K562 (cell line): ENCODE measurements at regions not wholly inside any gene's neighbourhood (a gene's known extent, or its start where the extent isn't known, plus 50 kb on each side); places are given as distances from the start of the nearest gene placed in this dataset.

Experiments used
- ATAC-seq: fragments of 200-7000 bp; cut with Tn5 transposase; 3 replicates; pipeline ENCODE4 v1.9.1; 2020; ENCODE audit warnings: moderate library complexity
- BruUV-seq: library from RNA; stranded (reverse); fragments of 400-500 nt; replicated peaks from 2 replicates; lab custom pipeline; 2021; lab: Mats Ljungman, UMichigan
- CTCF ChIA-PET: fragments of 300-600 bp; formaldehyde crosslinking; extraction: SDS; loops from one replicate; lab custom pipeline; 2021; ENCODE audit warnings: low intra/inter-chr PET ratio; lab: Yijun Ruan, JAX
- POLR2A ChIA-PET: fragments of 300-600, 350-650 bp; sonication (Branson Sonifier 250); formaldehyde crosslinking; extraction: SDS; loops from one replicate; lab custom pipeline; 2021; ENCODE audit warnings: antibody characterized with exemption, inconsistent platforms; lab: Yijun Ruan, JAX
- DNase-seq, 4 experiments: peaks; one replicate each; pipeline versions ENCODE4 v3.0.0 to v3.0.0-alpha.2; 2011 to 2018; ENCODE audit warnings: low spot score in 3 of 4, mixed read lengths in 3 of 4; ENCODE audit errors: extremely low read depth in 1 of 4
- FAIRE-seq: peaks from 2 replicates; lab custom pipeline; 2011; peaks lifted over from hg19 to GRCh38; lab: Jason Lieb, UNC
- H2AFZ ChIP-seq: 2 replicates; pipeline ENCODE4 v1.6.0; 2011; ENCODE audit warnings: low read depth, low read length, control low read depth, inconsistent platforms
- H3K27ac ChIP-seq: fragments of 200-600 bp; 3 replicates; pipeline ENCODE4 v1.8.0; 2011; ENCODE audit warnings: low read depth, mild to moderate bottlenecking, control low read depth, inconsistent platforms, low read length, moderate library complexity, mixed read lengths; ENCODE audit errors: extremely low read depth
- H3K27me3 ChIP-seq, 2 experiments: fragments of 300-600 bp in 1 of 2; 2 replicates in 1 of 2; 3 replicates in 1 of 2; pipeline versions ENCODE4 v1.6.0 to v1.8.0; 2011; ENCODE audit warnings: inconsistent platforms in 2 of 2, low read length in 2 of 2, mild to moderate bottlenecking in 1 of 2, mixed read lengths in 1 of 2, moderate library complexity in 1 of 2; ENCODE audit not compliant: control insufficient read depth in 2 of 2, insufficient read depth in 2 of 2
- H3K36me3 ChIP-seq: fragments of 300-600 bp; 3 replicates; pipeline ENCODE4 v1.8.0; 2011; ENCODE audit warnings: mild to moderate bottlenecking, low read length, inconsistent platforms; ENCODE audit not compliant: control insufficient read depth, insufficient read depth
- H3K4me1 ChIP-seq, 2 experiments: fragments of 200-600 bp in 1 of 2; replicated peaks in 1 of 2; 2 replicates in 1 of 2; 3 replicates in 1 of 2; pipeline versions ENCODE4 v1.5.1 to v1.8.0; 2011; ENCODE audit warnings: inconsistent platforms in 2 of 2, low read length in 2 of 2, mild to moderate bottlenecking in 1 of 2, mixed read lengths in 1 of 2, moderate library complexity in 1 of 2; ENCODE audit not compliant: control insufficient read depth in 2 of 2, insufficient read depth in 2 of 2
- H3K4me2 ChIP-seq: 2 replicates; pipeline ENCODE4 v1.6.1; 2011; ENCODE audit warnings: low read length, control low read depth, inconsistent platforms, mixed read lengths; ENCODE audit not compliant: insufficient read depth
- H3K4me3 ChIP-seq: fragments of 200-600 bp; sonication (generic), shearing (Covaris generic); 2 replicates; pipeline ENCODE4 v1.5.1; 2016; ENCODE audit warnings: control low read depth, inconsistent platforms
- H3K79me2 ChIP-seq: fragments of 200-600 bp; 3 replicates; pipeline ENCODE4 v1.8.0; 2011; ENCODE audit warnings: low read length, inconsistent platforms; ENCODE audit not compliant: control insufficient read depth, insufficient read depth
- H3K9ac ChIP-seq, 2 experiments: 2 replicates each; pipeline versions ENCODE4 v1.6.0 to v1.6.1; 2011; ENCODE audit warnings: low read depth in 2 of 2, low read length in 2 of 2, control low read depth in 1 of 2, inconsistent platforms in 1 of 2, mild to moderate bottlenecking in 1 of 2, mixed read lengths in 1 of 2; ENCODE audit not compliant: insufficient read depth in 1 of 2
- H3K9me1 ChIP-seq: one replicate; pipeline ENCODE4 v1.6.0; 2011; ENCODE audit warnings: inconsistent platforms, mild to moderate bottlenecking, low read length, moderate library complexity; ENCODE audit not compliant: control insufficient read depth, insufficient read depth
- H3K9me3 ChIP-seq: replicated peaks from 2 replicates; pipeline ENCODE4 v1.5.1; 2011; ENCODE audit warnings: low read depth, low read length, inconsistent platforms; ENCODE audit not compliant: control insufficient read depth, insufficient read depth
- H4K20me1 ChIP-seq: replicated peaks from 2 replicates; pipeline ENCODE4 v1.6.1; 2011; ENCODE audit warnings: low read length, inconsistent platforms, mixed read lengths; ENCODE audit not compliant: control insufficient read depth, insufficient read depth
- ATF3 ChIP-seq, 2 experiments: fragments of 450-650 bp in 1 of 2; sonication (generic) in 1 of 2; formaldehyde crosslinking in 1 of 2; IDR thresholded peaks in 1 of 2; conservative IDR thresholded peaks in 1 of 2; 2 replicates each; pipeline versions ENCODE4 v1.6.1 to v1.8.1; 2016 to 2023; ENCODE audit warnings: mild to moderate bottlenecking in 2 of 2, moderate library complexity in 2 of 2, inconsistent platforms in 1 of 2, missing genetic modification reagents in 1 of 2
- BMI1 ChIP-seq: fragments of 150-350 bp; IDR thresholded peaks from 2 replicates; pipeline ENCODE4 v1.6.1; 2014; ENCODE audit warnings: low read length
- CEBPZ ChIP-seq: fragments of 150-350 bp; IDR thresholded peaks from 2 replicates; pipeline ENCODE4 v1.6.1; 2014; ENCODE audit warnings: low read depth, mild to moderate bottlenecking, low read length, borderline replicate concordance
- DIDO1 ChIP-seq: fragments of 450-650 bp; IDR thresholded peaks from 2 replicates; pipeline ENCODE4 v1.6.1; 2016; ENCODE audit warnings: low read depth, missing biosample characterization, missing genetic modification characterization
- FOXJ3 ChIP-seq: sonication (generic); formaldehyde crosslinking; IDR thresholded peaks from 2 replicates; pipeline ENCODE4 v1.4.0; 2020; ENCODE audit warnings: mild to moderate bottlenecking, missing genetic modification reagents
- MTF1 ChIP-seq: fragments of 250-450 bp; sonication (Bioruptor Pico); IDR thresholded peaks from 2 replicates; pipeline ENCODE4 v1.9.0; 2021; ENCODE audit warnings: moderate library complexity, mild to moderate bottlenecking, inconsistent platforms, borderline replicate concordance
- NEUROD1 ChIP-seq: fragments of 150-350 bp; IDR thresholded peaks from 2 replicates; pipeline ENCODE4 v1.6.1; 2014; ENCODE audit warnings: borderline replicate concordance, low read length, low read depth; ENCODE audit not compliant: partially characterized antibody
- NR3C1 ChIP-seq: sonication (generic); formaldehyde crosslinking; IDR thresholded peaks from 2 replicates; pipeline ENCODE4 v1.8.1; 2022; ENCODE audit warnings: missing genetic modification reagents
- PHF8 ChIP-seq: fragments of 200-600 bp; sonication (generic); IDR thresholded peaks from 2 replicates; pipeline ENCODE4 v1.6.1; 2012; ENCODE audit warnings: mixed run types, mild to moderate bottlenecking, inconsistent platforms, low read length, moderate library complexity, borderline replicate concordance
- TFAP4 ChIP-seq: sonication (generic); formaldehyde crosslinking; IDR thresholded peaks from 2 replicates; pipeline ENCODE4 v1.8.0; 2022; ENCODE audit warnings: missing genetic modification reagents, mild to moderate bottlenecking, moderate library complexity, borderline replicate concordance
- TGIF2 ChIP-seq: sonication (generic); formaldehyde crosslinking; IDR thresholded peaks from 2 replicates; pipeline ENCODE4 v1.8.1; 2022; ENCODE audit warnings: mild to moderate bottlenecking, missing genetic modification reagents, moderate library complexity
- ZNF253 ChIP-seq: fragments of 250-450 bp; sonication (Bioruptor Pico); conservative IDR thresholded peaks from 2 replicates; pipeline ENCODE4 v1.6.1; 2021; ENCODE audit warnings: mild to moderate bottlenecking
- WGBS: fragments of 100-300 bp; shearing (Covaris generic); methylation state at CpG from one replicate; pipeline ENCODE4 v1.1.6; 2016; ENCODE audit warnings: low coverage, mixed read lengths; ENCODE audit not compliant: insufficient coverage; ENCODE audit errors: missing lambda C conversion rate; 5-methylcytosine and 5-hydroxymethylcytosine counted together
- in situ Hi-C: fragments of 300-500 bp; cut with MboI; formaldehyde crosslinking; loops from 4 replicates; pipeline ENCODE4 v1.15.0; 2018; ENCODE audit warnings: inconsistent platforms, mixed read lengths
- intact Hi-C: fragments of 100-400 bp; cut with micrococcal nuclease; formaldehyde crosslinking; loops from 2 replicates; pipeline ENCODE4 v1.14.2; 2022

GRCh38 chr10:52452600-52453493 is 138.8 kb downstream of the DKK1 start:
- in situ Hi-C loops, result no loop called here
- POLR2A ChIA-PET, result no interaction called here
- no peak overlapping the region for H3K27ac ChIP-seq

More at GRCh38 chr10:52452600-52453493, 138.8 kb downstream of the DKK1 start:
- ATAC-seq, result no peak
- Histone ChIP-seq H3K27me3 (no peaks in the 10 kb centered on the region), H3K4me3 (no peak overlapping the region), H3K36me3 (no peaks in the 10 kb centered on the region)
- CTCF ChIA-PET, result no interaction called here
- TF ChIP-seq BMI1, result no peak
- no peak for TF ChIP-seq TFAP4 (CRISPR knock-in tag)
- TF ChIP-seq ZNF253 (CRISPR knock-in tag), result no peak
- no peak for TF ChIP-seq ATF3 (IDR thresholded peaks at IDR 0.05)
- TF ChIP-seq ATF3 (CRISPR knock-in tag; conservative IDR thresholded peaks at IDR 0.05), result no peak
- TF ChIP-seq FOXJ3 (CRISPR knock-in tag), result no peak
- no peak for TF ChIP-seq NEUROD1
- no peak for TF ChIP-seq NR3C1
- TF ChIP-seq TGIF2 (CRISPR knock-in tag), result no peak
- TF ChIP-seq DIDO1 (tag), result no peak
- no peak for TF ChIP-seq CEBPZ
- TF ChIP-seq MTF1 (CRISPR knock-in tag), result no peak
- TF ChIP-seq PHF8, result no peak
- TF ChIP-seq, all 486 proteins: peak for 0
- H3K9me1 ChIP-seq, result no peaks in the 10 kb centered on the region
- no peaks in the 10 kb centered on the region for H4K20me1 ChIP-seq
- no peak overlapping the region for H2AFZ ChIP-seq
- no peaks in the 10 kb centered on the region; the same call in 1 of the 2 replicates for H3K9me3 ChIP-seq
- FAIRE-seq (no peak), DNase-seq (no peak)
- BruUV-seq, result no TSS peak
- 0% methylated on average over 12 of the region's 12 CpGs for WGBS
- no peaks in the 10 kb centered on the region for H3K79me2 ChIP-seq
- no peak overlapping the region for H3K4me2 ChIP-seq
- no peaks in the 10 kb centered on the region for H3K4me1 ChIP-seq
- intact Hi-C loops, result no loop called here
- H3K9ac ChIP-seq, result no peak overlapping the region
